ENCODE measurements at regions not wholly inside any gene's neighbourhood (a gene's known extent, or its start where the extent isn't known, plus 50 kb on each side); places are given as distances from the start of the nearest gene placed in this dataset.
"Not testable (repeated sequence)": the region's sequence is repeated elsewhere in the genome, so short reads cannot be mapped to it uniquely, and the experiment has no call there.

- H3K9me3 ChIP-seq (ENCODE audit: control insufficient read depth, insufficient read depth, low read depth, low read length); H3K36me3 ChIP-seq (ENCODE audit: control insufficient read depth, insufficient read depth, low read length); DNase-seq (ENCODE audit: low read depth in 2 of 2); H3K79me2 ChIP-seq (ENCODE audit: control insufficient read depth, insufficient read depth, low read length); H3K4me3 ChIP-seq (replicated peaks in 1 of 4; ENCODE audit: control extremely low read depth in 1 of 4, insufficient read depth in 1 of 4, low read depth in 3 of 4, low read length in 4 of 4); H3K4me2 ChIP-seq (ENCODE audit: extremely low read depth, insufficient read depth, low read length); H3K4me1 ChIP-seq (ENCODE audit: control insufficient read depth, extremely low read depth, insufficient read depth, low read length); H3K9ac ChIP-seq (ENCODE audit: insufficient read depth, low read length); H3K27ac ChIP-seq (ENCODE audit: insufficient read depth, low read length); H4K20me1 ChIP-seq (ENCODE audit: control insufficient read depth, extremely low read depth, insufficient read depth, low read length); H3K27me3 ChIP-seq (ENCODE audit: control insufficient read depth, insufficient read depth, low read length); H2AFZ ChIP-seq (ENCODE audit: low read length): not testable (repeated sequence)
These were observed 322.1 kb downstream of the RPLP1 start for GRCh38 chr15:69774711-69775110.

GRCh38 chr15:69777356-69777755 lies 320.4 kb downstream of the TLE3 start:
- no peak for DNase-seq (ENCODE audit: low read depth in 2 of 2)
- TF ChIP-seq CTCF (conservative IDR thresholded peaks at IDR 0.05 in 1 of 2, IDR thresholded peaks at IDR 0.05 in 1 of 2; ENCODE audit: low read depth in 1 of 2, low read length in 2 of 2) (no peak), EZH2 (IDR thresholded peaks at IDR 0.05; ENCODE audit: low read length, missing control alignments) (no peak)
- Histone ChIP-seq H3K79me2 (ENCODE audit: control insufficient read depth, insufficient read depth, low read length) (no peaks in the 10 kb centered on the region), H2AFZ (ENCODE audit: low read length) (no peak overlapping the region), H3K27ac (ENCODE audit: insufficient read depth, low read length) (no peak overlapping the region), H3K36me3 (ENCODE audit: control insufficient read depth, insufficient read depth, low read length) (no peaks in the 10 kb centered on the region), H3K27me3 (ENCODE audit: control insufficient read depth, insufficient read depth, low read length) (no peaks in the 10 kb centered on the region), H4K20me1 (ENCODE audit: control insufficient read depth, extremely low read depth, insufficient read depth, low read length) (no peaks in the 10 kb centered on the region), H3K9me3 (ENCODE audit: control insufficient read depth, insufficient read depth, low read depth, low read length) (no peaks in the 10 kb centered on the region), H3K9ac (ENCODE audit: insufficient read depth, low read length) (no peak overlapping the region), H3K4me2 (ENCODE audit: extremely low read depth, insufficient read depth, low read length) (no peak overlapping the region), H3K4me3 (replicated peaks in 1 of 4; ENCODE audit: control extremely low read depth in 1 of 4, insufficient read depth in 1 of 4, low read depth in 3 of 4, low read length in 4 of 4) (no peak overlapping the region), H3K4me1 (ENCODE audit: control insufficient read depth, extremely low read depth, insufficient read depth, low read length) (no peaks in the 10 kb centered on the region)

- H3K27ac ChIP-seq (ENCODE audit: insufficient read depth, low read length) = no peak overlapping the region
- peak; percentile 17 to 29 for DNase-seq (ENCODE audit: low read depth in 2 of 2)
- H3K4me3 ChIP-seq (replicated peaks in 1 of 4; ENCODE audit: control extremely low read depth in 1 of 4, insufficient read depth in 1 of 4, low read depth in 3 of 4, low read length in 4 of 4) = no peak overlapping the region
- H2AFZ ChIP-seq (ENCODE audit: low read length) = no peak overlapping the region
- no peaks in the 10 kb centered on the region for H3K4me1 ChIP-seq (ENCODE audit: control insufficient read depth, extremely low read depth, insufficient read depth, low read length)
- no peaks in the 10 kb centered on the region for H3K79me2 ChIP-seq (ENCODE audit: control insufficient read depth, insufficient read depth, low read length)
- H3K36me3 ChIP-seq (ENCODE audit: control insufficient read depth, insufficient read depth, low read length) = no peaks in the 10 kb centered on the region
- H3K27me3 ChIP-seq (ENCODE audit: control insufficient read depth, insufficient read depth, low read length) = no peaks in the 10 kb centered on the region
- no peak overlapping the region for H3K9ac ChIP-seq (ENCODE audit: insufficient read depth, low read length)
- H3K4me2 ChIP-seq (ENCODE audit: extremely low read depth, insufficient read depth, low read length) = no peak overlapping the region
- no peaks in the 10 kb centered on the region for H4K20me1 ChIP-seq (ENCODE audit: control insufficient read depth, extremely low read depth, insufficient read depth, low read length)
- no peaks in the 10 kb centered on the region for H3K9me3 ChIP-seq (ENCODE audit: control insufficient read depth, insufficient read depth, low read depth, low read length)
- TF ChIP-seq CTCF (conservative IDR thresholded peaks at IDR 0.05 in 1 of 2, IDR thresholded peaks at IDR 0.05 in 1 of 2; ENCODE audit: low read depth in 1 of 2, low read length in 2 of 2) (no peak), EZH2 (IDR thresholded peaks at IDR 0.05; ENCODE audit: low read length, missing control alignments) (no peak)
These were observed 317.3 kb downstream of the TLE3 start for GRCh38 chr15:69780374-69780773.

GRCh38 chr15:69780981-69781380 lies 316.7 kb downstream of the TLE3 start:
- no peaks in the 10 kb centered on the region for H3K27me3 ChIP-seq (ENCODE audit: control insufficient read depth, insufficient read depth, low read length)
- H3K4me1 ChIP-seq (ENCODE audit: control insufficient read depth, extremely low read depth, insufficient read depth, low read length) = no peaks in the 10 kb centered on the region
- no peak overlapping the region for H3K4me2 ChIP-seq (ENCODE audit: extremely low read depth, insufficient read depth, low read length)
- H3K36me3 ChIP-seq (ENCODE audit: control insufficient read depth, insufficient read depth, low read length) = no peaks in the 10 kb centered on the region
- DNase-seq (ENCODE audit: low read depth in 2 of 2) = no peak
- H4K20me1 ChIP-seq (ENCODE audit: control insufficient read depth, extremely low read depth, insufficient read depth, low read length) = no peaks in the 10 kb centered on the region
- no peak overlapping the region for H2AFZ ChIP-seq (ENCODE audit: low read length)
- no peaks in the 10 kb centered on the region for H3K9me3 ChIP-seq (ENCODE audit: control insufficient read depth, insufficient read depth, low read depth, low read length)
- TF ChIP-seq CTCF (conservative IDR thresholded peaks at IDR 0.05 in 1 of 2, IDR thresholded peaks at IDR 0.05 in 1 of 2; ENCODE audit: low read depth in 1 of 2, low read length in 2 of 2) (no peak), EZH2 (IDR thresholded peaks at IDR 0.05; ENCODE audit: low read length, missing control alignments) (no peak)
- H3K4me3 ChIP-seq (replicated peaks in 1 of 4; ENCODE audit: control extremely low read depth in 1 of 4, insufficient read depth in 1 of 4, low read depth in 3 of 4, low read length in 4 of 4) = no peak overlapping the region
- no peak overlapping the region for H3K27ac ChIP-seq (ENCODE audit: insufficient read depth, low read length)
- H3K9ac ChIP-seq (ENCODE audit: insufficient read depth, low read length) = no peak overlapping the region
- H3K79me2 ChIP-seq (ENCODE audit: control insufficient read depth, insufficient read depth, low read length) = no peaks in the 10 kb centered on the region
